ENCODE measurements at regions not wholly inside any gene's neighbourhood (a gene's known extent, or its start where the extent isn't known, plus 50 kb on each side); places are given as distances from the start of the nearest gene placed in this dataset.

DNA sequence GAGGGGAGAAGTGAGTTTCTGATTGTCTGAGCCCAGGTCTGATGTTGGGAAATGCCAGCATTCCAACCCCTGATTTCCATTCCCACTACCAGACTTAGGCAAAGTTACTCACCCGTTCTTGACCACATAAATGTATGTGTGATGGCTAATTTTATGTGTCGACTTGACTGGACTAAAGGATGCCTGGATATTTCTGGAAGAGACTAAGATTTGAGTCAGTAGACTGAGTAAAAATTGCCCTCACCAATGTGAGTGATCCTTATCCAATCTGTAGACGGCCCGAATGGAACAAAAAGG, 95.8 kb upstream of the TAB2 start (continued):
- no peak for TF ChIP-seq ZNF609 (CRISPR knock-in tag; IDR thresholded peaks at IDR 0.05; ENCODE audit: borderline replicate concordance)
- TF ChIP-seq CBX2 (IDR thresholded peaks at IDR 0.05; ENCODE audit: insufficient read depth, low read length, poor library complexity, severe bottlenecking) = no peak
- no peak for TF ChIP-seq ILF3 (IDR thresholded peaks at IDR 0.05; ENCODE audit: borderline replicate concordance)
- TF ChIP-seq HEY1 (CRISPR knock-in tag; IDR thresholded peaks at IDR 0.05; ENCODE audit: borderline replicate concordance) = no peak
- no peak for TF ChIP-seq PPARD (CRISPR knock-in tag; IDR thresholded peaks at IDR 0.05)
- no peak for TF ChIP-seq ZFPM2 (CRISPR knock-in tag; IDR thresholded peaks at IDR 0.05)
- TF ChIP-seq FOXA1 (IDR thresholded peaks at IDR 0.05; ENCODE audit: borderline replicate concordance) = no peak
- TF ChIP-seq, protein P1, sequence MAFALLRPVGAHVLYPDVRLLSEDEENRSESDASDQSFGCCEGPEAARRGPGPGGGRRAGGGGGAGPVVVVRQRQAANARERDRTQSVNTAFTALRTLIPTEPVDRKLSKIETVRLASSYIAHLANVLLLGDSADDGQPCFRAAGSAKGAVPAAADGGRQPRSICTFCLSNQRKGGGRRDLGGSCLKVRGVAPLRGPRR (CRISPR knock-in tag; IDR thresholded peaks at IDR 0.05) = no peak
- no peak for TF ChIP-seq TAL1 (IDR thresholded peaks at IDR 0.05)
- TF ChIP-seq CCAR2 (IDR thresholded peaks at IDR 0.05; ENCODE audit: low read depth, low read length) = no peak
- TF ChIP-seq DPF2 (IDR thresholded peaks at IDR 0.05) = no peak
